Activated T-cell treated with anti-CD3 and anti-CD28 coated beads, Interleukin-2, amount 50 U/mL, for 72 hours (primary cell): ENCODE measurements at regions not wholly inside any gene's neighbourhood (a gene's known extent, or its start where the extent isn't known, plus 50 kb on each side); places are given as distances from the start of the nearest gene placed in this dataset.
"Not testable (repeated sequence)": the region's sequence is repeated elsewhere in the genome, so short reads cannot be mapped to it uniquely, and the experiment has no call there.

Source experiments
- ATAC-seq, 2 donors: fragments of 150-1000 bp; cut with Tn5 transposase; replicated peaks in 1 of 2; 2 replicates each; pipeline ENCODE4 v1.10.0; 2021; ENCODE audit warnings: moderate library complexity in 2 of 2, mild to moderate bottlenecking in 1 of 2
- DNase-seq, 2 donors: peaks; one replicate each; pipeline ENCODE4 v3.0.0; 2021 to 2022; ENCODE audit warnings: mixed read lengths in 1 of 2
- H3K27ac Mint-ChIP-seq: one replicate; pipeline ENCODE4 v1.8.0; 2022; ENCODE audit warnings: mild to moderate bottlenecking, moderate library complexity, mixed read lengths
- H3K27me3 Mint-ChIP-seq: one replicate; pipeline ENCODE4 v1.8.0; 2022; ENCODE audit warnings: low read depth, mixed read lengths
- H3K36me3 Mint-ChIP-seq, 2 donors: one replicate each; pipeline ENCODE4 v1.8.0; 2022; ENCODE audit warnings: mixed read lengths in 2 of 2, mild to moderate bottlenecking in 1 of 2; ENCODE audit not compliant: insufficient read depth in 2 of 2
- H3K4me1 Mint-ChIP-seq: one replicate; pipeline ENCODE4 v1.8.0; 2022; ENCODE audit warnings: low read depth, mixed read lengths
- H3K4me3 Mint-ChIP-seq, 2 donors: one replicate each; pipeline ENCODE4 v1.8.0; 2022; ENCODE audit warnings: mild to moderate bottlenecking in 2 of 2, mixed read lengths in 2 of 2, moderate library complexity in 2 of 2
- H3K9me3 Mint-ChIP-seq, 2 donors: one replicate each; pipeline ENCODE4 v1.8.0; 2022; ENCODE audit warnings: mixed read lengths in 2 of 2

DNA sequence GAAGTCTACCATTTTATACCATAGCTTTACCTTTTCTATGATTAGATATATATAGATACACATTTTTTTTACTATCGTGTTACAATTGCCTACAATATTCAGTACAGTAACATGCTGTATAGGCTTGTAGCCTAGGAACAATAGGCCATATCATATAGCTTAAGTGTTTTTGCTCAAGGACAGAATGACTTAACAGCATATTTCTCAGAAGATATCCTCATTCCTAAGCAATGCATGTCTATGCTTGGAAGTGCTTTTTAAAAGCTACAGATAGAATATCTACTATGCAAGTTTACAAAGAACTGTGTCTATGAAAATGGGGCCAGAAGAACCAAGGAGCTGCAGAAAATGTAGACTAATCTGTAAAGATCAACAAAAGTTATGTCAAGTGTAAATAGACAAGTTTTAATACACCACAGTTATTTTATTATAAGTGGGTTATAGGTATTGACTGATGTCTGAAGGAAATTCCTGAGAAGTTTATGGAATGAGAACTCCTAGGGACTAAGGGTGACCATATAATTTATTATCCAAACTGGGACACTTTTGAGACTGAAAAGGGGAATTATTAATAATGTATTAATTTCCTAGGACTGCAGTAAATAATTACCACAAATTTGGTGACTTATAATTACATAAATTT lies 138.7 kb upstream of the TGFBR2 start:
- H3K9me3 Mint-ChIP-seq: peaks cover 0 to 3% of the 10 kb centered on the region in 2 donors
- DNase-seq: no peak
- H3K27me3 Mint-ChIP-seq: no peaks in the 10 kb centered on the region
- no peaks in the 10 kb centered on the region for H3K4me1 Mint-ChIP-seq
- H3K36me3 Mint-ChIP-seq: no peaks in the 10 kb centered on the region
- no peak overlapping the region for H3K4me3 Mint-ChIP-seq
- no peak for ATAC-seq
- no peak overlapping the region for H3K27ac Mint-ChIP-seq

DNA sequence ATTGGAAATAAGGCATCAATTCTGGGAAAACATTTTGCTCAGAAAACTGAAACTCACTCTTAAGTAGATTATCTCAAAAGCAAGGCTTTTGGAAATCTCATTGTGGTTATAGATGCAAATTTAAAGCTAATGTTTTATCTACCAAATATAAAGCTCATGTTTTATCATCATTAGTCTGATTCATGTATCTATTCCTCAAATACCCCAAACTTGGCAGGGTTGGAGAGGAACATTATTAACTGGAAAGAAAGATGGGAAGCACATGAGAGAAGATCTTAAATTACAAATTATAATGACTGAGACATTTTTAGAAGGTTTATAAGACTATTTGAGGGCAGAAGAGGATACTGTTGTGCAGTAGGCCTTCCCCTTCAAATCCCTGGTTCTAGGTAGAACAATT lies 137.3 kb upstream of the TGFBR2 start:
- Mint-ChIP-seq H3K27ac (no peak overlapping the region), H3K4me1 (peaks cover 13% of the 10 kb centered on the region), H3K27me3 (no peaks in the 10 kb centered on the region), H3K36me3 (peaks cover 0 to 5% of the 10 kb centered on the region in 2 donors), H3K4me3 (no peak overlapping the region), H3K9me3 (peaks cover 5 to 6% of the 10 kb centered on the region in 2 donors)
- DNase-seq (no peak), ATAC-seq (no peak)

DNA sequence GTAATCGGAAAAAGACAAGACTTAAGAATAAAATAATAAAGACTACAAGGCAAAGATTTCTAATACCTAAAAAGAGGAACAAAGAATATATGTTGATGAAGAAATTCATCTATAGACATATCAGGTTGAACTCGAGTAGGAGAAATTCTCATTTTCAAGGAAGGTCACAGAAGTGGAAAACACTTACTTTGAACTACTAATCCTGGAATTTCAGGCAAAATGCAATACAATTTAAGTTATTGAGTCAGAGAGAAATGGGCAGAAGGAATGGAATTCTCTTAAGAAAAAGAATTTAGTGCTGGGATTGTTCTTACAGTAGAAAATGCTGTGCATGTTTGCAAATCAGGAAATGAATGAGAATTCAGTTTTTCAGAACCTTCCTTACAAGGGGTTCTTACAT lies 135.9 kb upstream of the TGFBR2 start:
- Mint-ChIP-seq H3K27ac (no peak overlapping the region), H3K9me3 (peaks cover 3 to 5% of the 10 kb centered on the region in 2 donors), H3K4me3 (no peak overlapping the region), H3K4me1 (peaks cover 26% of the 10 kb centered on the region), H3K36me3 (peaks cover 0 to 5% of the 10 kb centered on the region in 2 donors), H3K27me3 (no peaks in the 10 kb centered on the region)
- no peak for DNase-seq
- no peak for ATAC-seq

DNA sequence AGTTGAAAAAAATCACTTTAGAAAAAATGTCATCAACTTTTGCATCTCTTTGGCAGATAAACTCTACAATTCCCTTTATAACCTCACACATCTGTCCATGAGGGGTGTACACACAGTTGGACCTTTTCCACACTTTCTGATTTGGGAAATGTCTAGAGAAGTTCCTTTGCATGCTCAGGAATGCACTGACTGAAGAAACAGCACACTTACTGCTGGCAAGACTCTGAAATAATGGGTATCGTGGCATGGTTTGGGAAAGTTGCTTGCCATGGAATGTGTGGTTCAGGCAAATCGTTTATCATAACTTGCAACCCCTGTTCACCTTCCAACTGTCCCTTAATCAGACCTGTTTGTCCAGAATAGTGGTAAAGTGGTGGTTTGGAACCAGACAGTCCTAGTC lies 135.3 kb upstream of the TGFBR2 start:
- Mint-ChIP-seq H3K36me3 (peaks cover 0 to 5% of the 10 kb centered on the region in 2 donors), H3K27me3 (no peaks in the 10 kb centered on the region), H3K9me3 (peaks cover 3 to 5% of the 10 kb centered on the region in 2 donors), H3K4me1 (peaks cover 32% of the 10 kb centered on the region), H3K4me3 (no peak overlapping the region), H3K27ac (no peak overlapping the region)
- DNase-seq (no peak), ATAC-seq (no peak)

DNA sequence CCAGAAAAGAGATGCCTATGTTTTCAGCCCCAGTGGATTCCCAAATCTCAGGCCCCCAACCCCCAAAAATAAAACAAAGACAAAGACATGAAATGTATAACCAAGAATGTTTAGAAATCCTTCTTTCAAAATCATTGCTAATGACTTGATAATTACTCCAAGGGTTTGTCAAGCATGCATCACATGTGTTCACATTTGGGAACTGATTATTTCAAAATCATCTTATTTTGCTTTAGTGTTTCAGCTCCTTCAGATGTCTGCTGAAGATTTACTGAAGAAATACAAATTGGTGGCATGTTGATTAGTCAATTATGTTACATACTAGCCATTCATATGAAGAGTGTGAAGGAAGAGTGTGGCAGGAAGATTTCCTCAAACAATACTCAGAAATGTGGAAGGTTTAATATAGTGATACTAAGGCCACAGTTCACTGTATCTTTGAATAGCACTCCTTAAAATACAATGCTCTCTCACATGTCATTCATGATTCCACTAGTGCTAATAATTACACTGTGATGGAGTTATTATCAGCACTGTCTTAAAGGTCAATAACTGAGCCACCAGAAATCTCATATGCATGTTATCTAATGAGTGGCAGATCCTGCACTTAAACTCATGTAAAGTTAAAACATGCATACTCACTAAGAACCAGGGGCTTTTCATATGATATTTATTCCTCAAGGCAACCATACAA lies 134.5 kb upstream of the TGFBR2 start:
- Mint-ChIP-seq H3K4me1 (peaks cover 41% of the 10 kb centered on the region), H3K36me3 (peaks cover 0 to 5% of the 10 kb centered on the region in 2 donors), H3K9me3 (peaks cover 3 to 5% of the 10 kb centered on the region in 2 donors), H3K27ac (no peak overlapping the region), H3K4me3 (no peak overlapping the region), H3K27me3 (no peaks in the 10 kb centered on the region)
- ATAC-seq (no peak), DNase-seq (no peak)

DNA sequence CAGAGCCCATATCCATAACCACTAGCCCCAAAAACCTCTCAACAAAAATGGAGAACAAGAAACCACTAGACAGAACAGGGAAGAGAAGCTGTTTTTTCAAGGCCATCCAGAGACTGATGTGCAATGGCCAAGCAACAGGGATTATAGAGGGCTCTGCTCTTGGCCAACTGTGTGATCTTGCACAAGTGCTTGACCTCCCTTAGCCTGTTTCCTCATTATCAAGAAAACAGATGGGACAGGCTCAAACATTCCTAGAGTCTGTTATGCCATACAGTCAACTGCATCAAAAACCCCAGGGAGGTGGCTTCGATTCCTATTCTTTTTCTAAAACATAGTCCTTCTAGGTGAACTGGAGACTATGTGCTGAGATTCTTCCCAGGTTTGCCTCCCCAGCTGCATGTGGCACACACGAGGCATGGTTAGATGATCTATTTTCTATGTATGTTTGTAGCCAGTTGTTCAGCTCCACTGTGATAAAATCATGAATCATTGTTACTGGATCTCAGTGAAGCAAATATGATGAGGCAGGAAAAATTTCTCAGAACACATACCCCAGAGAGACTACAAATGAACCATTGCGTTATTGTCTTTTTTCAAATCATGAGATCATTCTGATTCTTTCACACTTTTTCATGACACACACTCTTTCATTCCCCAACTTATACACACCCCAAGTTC lies 132.9 kb upstream of the TGFBR2 start:
- Mint-ChIP-seq H3K36me3 (peaks cover 0 to 5% of the 10 kb centered on the region in 2 donors), H3K4me3 (no peak overlapping the region), H3K4me1 (peaks cover 56% of the 10 kb centered on the region), H3K9me3 (peaks cover 3 to 5% of the 10 kb centered on the region in 2 donors), H3K27me3 (no peaks in the 10 kb centered on the region), H3K27ac (no peak overlapping the region)
- ATAC-seq (peak in 1 of 2 donors; percentile 14), DNase-seq (no peak)

DNA sequence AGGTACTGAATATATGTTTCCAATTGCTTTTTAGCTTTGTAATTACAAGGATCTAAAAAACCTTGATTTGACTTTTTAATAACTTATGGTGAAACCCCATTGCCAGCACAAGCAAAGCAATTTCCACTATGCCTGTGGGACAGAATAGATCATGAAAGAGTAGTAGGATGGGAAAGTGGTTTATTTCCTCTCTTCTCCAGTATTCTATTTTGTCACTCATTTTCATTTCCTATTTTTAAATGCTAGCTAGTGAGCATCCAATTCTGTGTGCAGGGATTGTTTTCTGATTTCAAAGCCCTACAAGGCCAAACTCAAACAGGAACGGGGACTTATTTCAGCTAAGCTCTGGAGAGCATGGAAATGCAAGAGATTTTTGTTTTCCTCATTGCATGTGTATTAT lies 132.0 kb upstream of the TGFBR2 start:
- H3K4me1 Mint-ChIP-seq: peaks cover 56% of the 10 kb centered on the region

DNA sequence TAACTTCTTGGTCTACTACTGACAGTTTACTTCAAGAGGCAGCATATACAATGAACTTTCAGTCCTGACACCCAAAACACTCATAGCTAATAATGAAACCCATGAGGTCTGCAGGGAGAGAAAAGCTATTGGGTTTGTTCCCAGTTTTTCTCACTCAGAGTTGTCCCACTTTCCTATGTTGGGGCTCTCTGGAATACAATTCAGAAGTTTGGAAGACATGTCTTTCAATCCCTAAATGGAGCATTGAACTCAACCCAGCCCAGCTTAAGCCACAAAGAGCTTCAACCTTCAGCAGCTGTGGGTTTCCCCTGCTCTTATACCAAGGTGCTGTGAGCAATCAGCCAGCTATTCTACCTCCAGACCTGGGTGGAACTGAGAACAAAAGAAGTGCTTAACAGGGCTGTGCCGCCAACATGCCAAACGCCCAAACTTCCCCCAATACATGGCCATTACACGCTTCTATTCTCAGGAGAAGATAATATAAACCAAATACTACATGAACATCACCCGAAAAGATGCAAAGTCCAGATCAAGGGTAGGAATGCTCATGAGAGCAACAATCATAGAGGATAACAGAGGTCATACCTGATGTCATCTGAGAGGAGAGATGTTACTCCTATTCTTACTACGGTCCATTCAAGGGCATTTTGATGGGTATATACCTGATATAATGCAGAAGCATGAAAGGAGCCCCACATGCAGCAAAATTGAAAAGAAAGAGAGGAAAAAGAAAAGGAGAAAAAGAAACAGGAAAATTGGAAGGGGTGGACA lies 131.2 kb upstream of the TGFBR2 start:
- peaks cover 6 to 11% of the 10 kb centered on the region in 2 donors for H3K9me3 Mint-ChIP-seq
- H3K36me3 Mint-ChIP-seq: peaks cover 11 to 16% of the 10 kb centered on the region in 2 donors
- peak overlapping the region; percentile 56 to 59 for H3K4me3 Mint-ChIP-seq
- DNase-seq (peak; percentile 35 to 55), ATAC-seq (peak; percentile 83 to 88)
- H3K27me3 Mint-ChIP-seq: no peaks in the 10 kb centered on the region
- H3K27ac Mint-ChIP-seq: peak overlapping the region; percentile 2
- peaks cover 56% of the 10 kb centered on the region for H3K4me1 Mint-ChIP-seq

More for the DNA sequence above, 132.0 kb upstream of the TGFBR2 start:
- peaks cover 5 to 6% of the 10 kb centered on the region in 2 donors for H3K9me3 Mint-ChIP-seq
- no peak for DNase-seq
- H3K27ac Mint-ChIP-seq: peak overlapping the region; percentile 26
- H3K27me3 Mint-ChIP-seq: no peaks in the 10 kb centered on the region
- H3K36me3 Mint-ChIP-seq: peaks cover 6 to 12% of the 10 kb centered on the region in 2 donors
- ATAC-seq: no peak
- no peak overlapping the region for H3K4me3 Mint-ChIP-seq

DNA sequence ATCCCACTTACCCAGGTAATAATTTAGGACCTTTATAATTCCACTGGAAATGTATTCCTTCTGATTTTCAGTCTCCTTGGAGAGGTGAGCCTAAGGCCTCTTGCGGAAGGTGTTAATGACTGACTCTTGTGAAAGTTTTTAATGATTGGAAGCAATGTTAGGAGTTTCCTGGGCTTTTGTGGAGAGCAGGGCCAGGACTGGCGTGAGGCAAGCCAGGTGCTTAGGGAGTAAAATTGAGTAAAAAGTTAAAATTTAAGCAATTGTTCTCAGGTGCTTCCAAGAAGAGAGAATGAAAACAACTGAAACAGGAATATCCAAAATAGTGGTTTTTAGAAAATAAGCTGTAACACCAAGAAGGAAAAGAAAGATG lies 130.6 kb upstream of the TGFBR2 start:
- Mint-ChIP-seq H3K27ac (no peak overlapping the region), H3K27me3 (no peaks in the 10 kb centered on the region), H3K9me3 (peaks cover 6 to 11% of the 10 kb centered on the region in 2 donors), H3K36me3 (peaks cover 11 to 16% of the 10 kb centered on the region in 2 donors), H3K4me3 (no peak overlapping the region), H3K4me1 (peaks cover 56% of the 10 kb centered on the region)
- ATAC-seq (no peak), DNase-seq (no peak)

DNA sequence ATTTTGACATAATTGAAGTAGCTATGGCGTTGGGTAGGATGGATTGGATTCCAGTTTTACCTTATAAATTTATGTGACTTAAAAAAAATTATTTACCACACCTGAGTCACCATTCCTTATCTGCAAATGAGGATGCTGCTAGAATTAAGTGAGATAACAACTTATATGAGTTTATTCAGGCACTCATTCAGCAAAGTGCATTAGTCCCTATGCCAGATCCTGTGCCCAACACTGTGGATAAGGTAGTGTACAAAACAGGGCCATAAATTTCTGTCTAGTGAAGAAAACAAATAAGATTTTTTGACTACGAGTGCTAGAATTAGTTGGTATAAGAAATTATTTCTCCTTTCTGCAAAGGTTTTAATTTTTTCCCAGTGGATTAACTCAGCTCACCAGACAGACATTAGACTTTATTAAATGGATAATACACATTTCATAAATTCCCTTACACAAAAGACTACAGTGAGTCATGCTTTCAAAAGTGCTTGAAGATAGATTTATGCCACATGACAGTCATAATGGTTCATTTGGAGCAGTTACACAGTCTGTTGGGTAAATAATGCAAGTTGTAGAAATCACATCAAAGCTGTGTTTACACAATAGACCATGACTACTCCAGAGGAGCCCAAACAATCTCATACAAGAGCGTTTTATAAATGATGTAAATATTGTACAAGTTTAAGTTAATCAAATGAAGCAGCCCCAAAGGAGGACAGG lies 129.9 kb upstream of the TGFBR2 start:
- H3K36me3 Mint-ChIP-seq: peaks cover 11 to 16% of the 10 kb centered on the region in 2 donors
- peaks cover 6 to 11% of the 10 kb centered on the region in 2 donors for H3K9me3 Mint-ChIP-seq
- peak overlapping the region; percentile 67 for H3K27ac Mint-ChIP-seq
- peak overlapping the region in 1 of 2 donors; percentile 28 for H3K4me3 Mint-ChIP-seq
- ATAC-seq (peak; percentile 77 to 80), DNase-seq (no peak)
- H3K27me3 Mint-ChIP-seq: no peaks in the 10 kb centered on the region
- H3K4me1 Mint-ChIP-seq: peaks cover 61% of the 10 kb centered on the region

DNA sequence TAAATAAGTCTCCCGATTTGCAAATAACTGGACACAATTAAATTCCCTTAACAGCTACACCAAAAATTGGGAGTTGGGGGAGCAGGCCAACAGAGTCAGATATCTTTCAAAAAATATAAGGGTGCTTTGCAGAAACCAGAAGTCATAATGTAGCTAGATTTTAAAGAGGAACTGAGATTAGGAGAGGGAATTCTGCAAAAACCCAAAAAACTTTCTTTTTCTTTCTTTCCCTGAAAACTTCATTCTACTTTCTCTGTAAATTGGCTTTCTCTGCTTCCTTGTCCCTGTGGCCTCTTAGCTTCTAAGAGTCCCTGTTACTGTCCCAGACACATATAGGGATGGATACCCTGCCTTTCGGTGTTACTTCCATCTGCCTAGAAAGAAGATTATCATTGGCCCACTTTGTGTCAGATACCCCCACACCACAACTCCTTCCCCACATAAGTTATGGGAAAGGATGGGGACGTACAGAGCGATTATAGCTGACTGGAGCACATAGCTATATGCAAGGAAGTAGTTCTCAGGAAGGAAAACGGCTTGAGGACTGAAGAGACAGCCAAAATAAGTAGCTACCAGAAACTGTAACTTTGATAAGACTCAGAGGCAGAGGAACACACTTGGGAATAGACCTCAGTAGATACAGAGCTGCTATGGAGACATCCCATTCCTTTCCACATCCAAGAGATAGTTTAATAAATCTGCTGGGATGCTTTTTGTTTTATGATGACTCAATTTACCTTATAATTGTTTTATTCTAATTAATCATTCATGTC lies 129.1 kb upstream of the TGFBR2 start:
- H3K27me3 Mint-ChIP-seq: no peaks in the 10 kb centered on the region
- peak overlapping the region; percentile 67 for H3K27ac Mint-ChIP-seq
- no peak for DNase-seq
- ATAC-seq: no peak
- peaks cover 11 to 17% of the 10 kb centered on the region in 2 donors for H3K36me3 Mint-ChIP-seq
- peaks cover 61% of the 10 kb centered on the region for H3K4me1 Mint-ChIP-seq
- H3K9me3 Mint-ChIP-seq: peaks cover 6 to 11% of the 10 kb centered on the region in 2 donors
- peak overlapping the region in 1 of 2 donors; percentile 28 for H3K4me3 Mint-ChIP-seq

DNA sequence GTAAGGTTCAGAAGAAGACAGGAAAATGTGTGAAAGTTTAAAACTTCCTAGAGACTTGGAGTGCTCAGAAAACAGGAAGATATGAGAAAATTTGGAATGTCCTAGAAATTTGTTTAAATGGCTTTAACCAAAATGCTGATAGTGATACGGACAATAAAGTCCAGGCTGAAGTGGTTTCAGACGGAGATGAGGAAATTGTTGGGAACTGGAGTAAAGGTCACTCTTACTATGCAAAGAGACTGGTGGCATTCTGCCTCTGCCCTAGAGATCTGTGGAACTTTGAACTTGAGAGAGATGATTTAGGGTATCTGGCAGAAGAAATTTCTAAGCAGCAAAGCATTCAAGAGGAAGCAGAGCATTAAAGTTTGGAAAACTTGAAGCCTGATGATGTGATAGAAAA lies 126.7 kb upstream of the TGFBR2 start:
- ATAC-seq, H3K4me3 Mint-ChIP-seq, H3K27ac Mint-ChIP-seq, H3K27me3 Mint-ChIP-seq, DNase-seq, H3K9me3 Mint-ChIP-seq: not testable (repeated sequence)
- Mint-ChIP-seq H3K36me3 (peaks cover 11% of the 10 kb centered on the region in 2 donors), H3K4me1 (peaks cover 43% of the 10 kb centered on the region)
